EH (cell line): ENCODE measurements at regions not wholly inside any gene's neighbourhood (a gene's known extent, or its start where the extent isn't known, plus 50 kb on each side); places are given as distances from the start of the nearest gene placed in this dataset.

ENCODE experiments used
- DNase-seq: peaks from one replicate; pipeline ENCODE4 v3.0.0-alpha.2; 2015; ENCODE audit warnings: low read depth

DNA sequence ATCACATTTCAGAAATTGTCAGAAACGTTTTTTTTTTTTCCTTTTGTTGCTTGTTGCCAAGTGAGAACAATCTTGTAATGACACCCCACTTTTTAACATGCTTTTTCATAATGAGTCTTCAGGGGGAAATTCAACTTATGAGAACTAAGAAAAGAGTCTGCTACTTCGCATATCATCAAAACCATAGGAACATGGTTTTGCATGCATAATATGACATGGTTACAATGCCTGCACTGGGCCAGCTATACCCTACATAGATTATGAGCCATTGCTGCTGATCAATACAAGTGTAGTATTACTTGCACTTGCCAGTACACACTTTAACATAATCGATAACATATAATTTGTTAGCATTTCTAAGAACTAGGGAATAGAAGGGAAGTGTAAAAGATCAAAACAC lies 191.0 kb upstream of the NBEA start:
- DNase-seq, result no peak

DNA sequence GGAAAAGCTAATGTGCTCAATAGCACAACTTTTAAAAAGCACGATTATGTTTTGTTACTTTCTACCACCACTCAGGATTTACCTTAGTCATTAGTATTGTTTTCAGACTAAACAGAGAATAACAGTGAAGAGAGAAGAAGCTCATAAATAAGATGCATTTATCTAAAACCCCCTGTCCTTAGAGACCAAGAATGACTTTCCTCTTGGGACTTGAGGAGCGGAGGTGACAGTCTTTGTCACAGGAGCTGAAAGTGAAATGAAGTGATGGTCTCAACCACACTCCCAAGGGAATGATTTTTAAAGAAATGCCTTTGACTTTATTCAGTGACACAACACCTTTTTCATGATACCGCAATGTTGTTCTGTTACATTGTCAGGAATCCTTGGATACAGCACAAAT lies 190.6 kb upstream of the NBEA start:
- no peak for DNase-seq

DNA sequence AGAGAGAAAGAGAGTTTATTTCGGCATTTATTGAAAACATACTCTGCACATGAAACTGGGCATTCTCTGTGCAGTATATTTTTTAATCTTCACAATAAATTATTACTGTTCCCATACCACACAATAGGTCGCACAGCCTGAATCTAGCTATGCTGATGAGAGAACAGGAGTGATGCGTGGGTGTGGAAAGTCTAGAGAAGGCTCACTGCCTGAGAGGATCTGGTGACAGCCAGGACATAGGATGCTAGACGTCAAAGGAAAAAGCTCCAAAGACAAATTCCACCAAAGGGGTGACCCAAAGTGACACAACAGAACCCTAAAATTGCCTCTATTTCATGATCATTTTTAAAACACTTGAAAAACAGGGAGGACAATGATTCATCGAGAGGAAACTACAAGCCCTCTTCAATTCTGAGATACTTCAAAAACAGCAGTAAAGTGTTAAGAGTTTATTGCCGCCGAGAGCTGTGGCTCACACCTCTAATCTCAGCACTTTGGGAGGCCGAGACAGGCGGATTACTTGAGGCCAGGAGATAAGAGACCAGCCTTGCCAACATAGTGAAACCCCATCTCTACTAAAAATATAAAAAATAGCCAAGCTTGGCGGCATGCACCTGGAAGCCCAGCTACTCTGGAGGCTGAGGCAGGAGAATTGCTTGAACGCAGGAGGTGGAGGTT lies 189.6 kb upstream of the NBEA start:
- no peak for DNase-seq

DNA sequence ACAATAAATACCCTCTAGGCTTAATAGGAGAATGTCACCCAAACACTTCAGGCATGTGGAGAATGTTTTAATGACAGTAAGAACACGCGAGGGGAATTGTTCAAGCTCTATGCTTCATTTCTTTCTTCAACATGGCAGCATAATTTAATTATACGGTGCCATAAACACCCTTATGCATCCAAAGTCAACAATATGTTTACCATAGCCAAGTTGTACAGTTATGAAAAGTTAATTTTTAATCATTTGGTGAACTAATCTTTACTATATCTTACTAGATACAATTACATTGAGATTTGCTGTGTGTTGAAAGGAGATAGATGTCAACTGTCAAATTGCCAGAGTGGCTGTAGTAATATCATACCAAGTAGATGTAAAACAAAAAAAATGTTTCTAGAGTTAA lies 185.9 kb upstream of the NBEA start:
- no peak for DNase-seq

DNA sequence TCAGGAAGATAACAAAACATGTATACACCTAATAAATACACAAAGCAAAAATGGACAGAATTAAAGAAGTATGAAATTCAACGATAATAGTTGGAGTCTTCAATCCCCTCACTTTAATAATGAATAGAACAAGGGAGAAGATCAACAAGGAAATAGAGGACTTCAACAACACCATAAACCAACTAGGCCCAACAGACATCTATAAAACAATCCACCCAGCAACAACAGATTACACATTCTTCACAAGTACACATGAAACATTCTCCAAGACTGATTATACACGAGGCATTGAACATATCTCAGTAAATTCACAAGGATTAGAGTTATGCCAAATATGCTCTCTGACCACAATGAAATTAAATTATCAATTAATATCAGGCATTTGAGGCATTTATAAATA lies 185.5 kb upstream of the NBEA start:
- no peak for DNase-seq

DNA sequence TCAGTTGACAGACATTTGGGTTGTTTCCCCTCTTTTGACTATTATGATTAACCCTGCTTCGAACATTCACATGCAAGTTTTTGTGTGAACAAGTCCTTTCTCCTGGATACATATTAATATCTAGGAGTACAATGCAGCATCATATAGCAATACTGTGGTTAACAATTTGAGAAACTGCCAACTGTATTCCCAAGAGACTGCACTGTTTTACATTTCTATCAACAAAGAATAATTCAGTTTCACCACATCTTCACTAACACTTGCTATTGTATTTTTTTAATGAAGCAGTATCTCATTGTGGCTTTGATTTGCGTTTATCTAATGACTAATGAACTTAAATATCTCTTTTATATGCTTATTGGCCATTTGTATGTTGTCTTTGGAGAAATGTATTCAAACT lies 184.6 kb upstream of the NBEA start:
- peak; percentile 2 for DNase-seq

DNA sequence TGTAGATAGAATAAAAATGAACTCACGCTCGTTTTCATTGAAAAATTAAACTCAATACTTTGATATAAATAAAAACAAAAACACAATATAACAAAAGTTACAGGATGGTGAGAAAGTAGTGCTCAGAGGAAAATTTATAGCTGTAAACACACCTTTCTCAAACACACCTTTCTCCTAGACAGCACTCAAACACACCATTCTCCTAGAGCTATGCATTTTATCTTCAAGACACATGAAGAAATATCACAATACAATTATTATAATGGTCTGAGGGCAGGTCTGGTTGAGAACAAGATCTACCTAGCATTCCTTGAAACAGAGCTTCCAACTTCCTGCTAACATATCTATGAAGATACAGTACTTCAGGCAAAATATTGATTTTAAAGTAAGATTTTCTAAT lies 183.4 kb upstream of the NBEA start:
- DNase-seq, result no peak

DNA sequence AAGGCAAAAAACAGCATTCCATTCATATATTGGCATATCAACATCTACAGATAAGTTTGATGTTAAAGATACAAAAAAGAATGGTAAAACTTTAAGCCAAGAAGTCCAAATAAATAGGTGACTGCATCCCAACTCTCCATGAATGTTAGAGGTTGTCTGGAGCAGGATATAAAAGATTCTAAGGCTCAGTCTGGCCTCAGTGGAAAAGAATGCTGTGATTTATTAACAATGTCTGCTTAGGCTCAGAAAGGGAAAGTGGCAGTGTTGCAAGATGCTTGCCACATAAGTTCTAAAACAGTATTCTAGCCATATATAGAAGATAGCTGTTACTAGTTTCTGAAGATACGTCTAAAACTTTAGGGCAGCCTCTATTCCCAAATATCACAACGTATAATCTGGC lies 179.8 kb upstream of the NBEA start:
- peak; percentile 26 for DNase-seq

DNA sequence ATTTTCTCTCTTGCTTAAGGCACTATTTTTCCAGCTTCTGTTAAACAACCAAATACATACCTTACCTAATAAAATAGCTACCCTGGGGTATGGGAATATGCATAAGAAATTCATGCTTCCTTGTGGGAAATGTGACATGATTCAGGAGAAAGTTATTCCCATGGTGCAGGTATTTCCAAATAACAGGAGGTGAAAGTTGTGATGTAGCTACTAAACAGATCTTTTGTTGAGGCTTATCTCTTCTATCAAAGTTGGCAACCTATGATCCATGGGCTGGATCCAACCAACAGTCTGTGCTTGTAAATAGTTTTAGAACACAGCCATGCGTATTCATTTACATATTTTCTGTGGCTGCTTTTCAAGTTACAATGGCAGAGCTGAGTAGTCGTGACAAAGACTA lies 177.8 kb upstream of the NBEA start:
- DNase-seq, result no peak

DNA sequence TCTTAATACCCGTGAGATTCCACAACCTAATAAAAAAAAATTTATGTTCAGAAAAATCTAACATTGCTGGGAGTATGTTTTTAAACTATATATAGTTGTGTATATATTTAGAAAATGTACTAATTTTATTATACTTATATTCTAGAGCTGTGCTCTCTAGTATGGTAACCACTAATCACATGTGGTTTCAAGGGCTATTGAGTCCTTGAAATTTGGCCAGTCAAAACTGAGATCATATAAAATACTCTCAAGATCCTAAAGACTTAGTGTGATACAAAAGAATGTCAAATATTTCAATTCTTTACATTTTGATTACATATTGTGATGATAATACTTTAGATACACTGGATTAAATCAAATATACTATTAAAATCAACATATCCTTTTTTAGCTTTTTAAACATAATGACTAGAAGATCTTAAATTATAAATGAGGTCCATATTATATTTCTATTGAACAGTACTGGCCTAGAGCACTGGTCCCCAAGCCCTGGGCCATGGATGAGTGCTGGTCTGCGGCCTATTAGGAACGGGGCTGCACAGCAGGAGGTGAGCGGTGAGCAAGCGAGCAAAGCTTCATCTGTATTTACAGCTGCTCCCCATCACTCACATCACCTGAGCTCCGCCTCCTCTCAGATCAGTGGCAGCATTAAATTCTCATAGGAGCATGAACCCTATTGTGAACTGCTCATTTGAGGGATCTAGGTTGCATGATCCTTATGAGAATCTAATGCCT lies 176.5 kb upstream of the NBEA start:
- no peak for DNase-seq

DNA sequence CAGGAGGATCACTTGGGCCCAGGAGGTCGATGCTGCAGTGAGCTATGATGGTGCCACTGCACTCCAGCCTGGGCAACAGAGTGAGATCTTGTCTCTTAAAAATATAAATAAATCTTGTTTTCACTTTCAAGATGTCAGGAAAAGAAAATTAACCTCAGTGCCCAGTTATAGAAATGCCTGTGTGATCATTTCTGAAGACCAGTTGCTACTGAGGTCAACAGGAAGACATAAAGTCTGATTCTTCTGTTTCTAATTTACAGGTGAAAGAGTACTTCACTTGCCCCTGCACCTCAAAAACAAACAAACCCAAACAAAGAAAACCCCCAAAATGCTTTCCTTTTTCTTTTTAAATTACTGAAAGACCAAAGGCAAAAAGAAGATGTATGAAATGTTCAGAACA lies 174.3 kb upstream of the NBEA start:
- no peak for DNase-seq

DNA sequence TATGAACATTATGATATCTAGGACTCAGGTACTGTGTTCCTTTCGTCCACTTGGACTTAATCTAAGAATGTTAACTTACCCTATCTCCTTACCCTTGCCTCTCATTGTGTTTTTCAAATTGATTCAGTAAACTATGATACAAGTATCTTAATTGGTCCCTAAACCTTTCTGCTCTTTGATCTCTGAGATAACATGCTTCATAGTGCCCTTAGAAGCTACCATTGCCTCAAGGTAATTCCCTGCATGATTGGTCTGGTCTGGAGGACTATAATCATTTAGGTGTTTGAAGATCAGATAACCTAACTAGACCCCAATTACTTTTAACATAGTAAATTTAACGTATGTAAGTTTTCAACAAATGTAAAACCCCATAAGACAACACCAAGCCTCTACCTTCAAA lies 169.9 kb upstream of the NBEA start:
- no peak for DNase-seq

DNA sequence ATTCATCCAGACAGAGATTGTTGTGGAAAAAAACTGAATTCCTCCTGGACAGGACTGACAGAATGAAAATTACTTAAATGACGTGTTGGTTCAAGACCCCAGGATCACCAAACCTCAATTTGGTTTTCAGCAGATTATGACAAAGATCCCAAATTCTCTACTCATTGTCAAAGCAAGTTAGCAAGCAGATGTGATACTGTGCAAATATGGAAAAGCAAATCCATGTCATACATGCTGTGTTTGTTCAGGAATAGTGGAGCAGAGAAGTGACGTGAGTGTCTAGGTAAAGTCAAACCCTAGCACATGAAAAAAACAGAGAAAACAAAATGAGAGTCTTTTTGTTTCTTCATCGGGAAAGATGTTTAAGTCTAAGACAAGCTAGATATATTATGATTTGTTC lies 169.2 kb upstream of the NBEA start:
- DNase-seq, result no peak

DNA sequence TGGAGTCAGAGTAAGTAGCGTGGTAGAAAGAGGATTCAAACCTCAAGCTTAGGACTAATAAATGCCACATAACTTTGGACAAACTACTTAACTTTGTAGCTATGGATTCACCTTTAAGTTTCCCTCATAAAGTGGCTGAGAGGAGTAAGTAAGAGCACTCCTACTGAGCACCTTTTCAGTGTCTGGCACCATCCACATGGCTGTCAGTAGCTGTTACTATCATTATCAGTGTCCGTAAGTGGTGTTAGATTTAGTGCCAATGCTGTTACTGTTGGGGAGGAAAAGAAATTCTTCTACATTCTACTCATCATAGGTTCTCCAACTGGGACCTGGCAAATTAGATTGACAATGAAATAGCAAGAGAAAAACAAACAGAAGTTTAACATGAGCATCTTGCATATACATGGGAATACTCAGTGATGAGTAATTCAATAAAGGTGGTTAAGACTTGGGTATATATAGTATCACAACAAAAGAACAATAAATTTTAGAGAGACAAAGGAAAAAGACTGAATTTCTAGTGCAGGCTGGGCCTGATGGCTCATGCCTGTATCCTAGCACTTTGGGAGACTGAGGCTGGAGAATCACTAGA lies 165.6 kb upstream of the NBEA start:
- DNase-seq, result no peak

DNA sequence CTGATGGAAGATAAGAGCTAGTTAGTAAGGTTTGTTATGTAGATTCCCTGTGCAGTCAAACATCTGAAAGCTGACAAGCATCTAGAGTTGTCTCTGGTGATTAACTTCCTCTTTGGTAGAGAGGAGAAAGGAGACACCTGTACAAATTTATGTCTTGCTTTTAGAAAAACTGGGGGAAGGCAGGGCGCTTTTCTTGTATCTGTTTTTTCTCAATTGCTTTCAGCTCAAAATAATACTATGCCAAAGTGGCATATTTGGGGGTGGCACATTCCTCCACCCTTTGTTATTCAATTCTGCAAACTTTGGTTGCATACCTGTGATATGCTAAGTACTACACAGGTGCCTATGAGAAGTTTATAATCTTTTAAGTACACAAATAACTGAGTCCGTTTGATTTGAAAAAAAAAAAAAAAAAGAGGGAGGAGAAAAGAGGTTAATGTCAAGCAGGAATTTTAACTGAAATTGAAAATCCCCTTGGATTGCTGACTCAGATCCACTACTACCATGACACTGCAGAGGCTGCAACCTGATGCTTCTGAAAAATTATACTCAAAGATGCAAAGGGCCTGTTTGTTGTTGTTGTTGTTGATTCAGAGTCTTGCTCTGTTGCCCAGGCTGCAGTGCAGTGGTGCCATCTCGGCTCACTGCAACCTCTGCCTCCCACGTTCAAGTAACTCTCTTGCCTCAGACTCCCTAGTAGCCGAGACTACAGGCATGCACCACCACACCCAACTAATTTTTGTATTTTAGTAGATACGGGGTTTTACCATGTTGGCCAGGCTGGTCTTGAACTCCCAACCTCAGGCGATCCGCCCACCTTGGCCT lies 164.8 kb upstream of the NBEA start:
- DNase-seq, result no peak

DNA sequence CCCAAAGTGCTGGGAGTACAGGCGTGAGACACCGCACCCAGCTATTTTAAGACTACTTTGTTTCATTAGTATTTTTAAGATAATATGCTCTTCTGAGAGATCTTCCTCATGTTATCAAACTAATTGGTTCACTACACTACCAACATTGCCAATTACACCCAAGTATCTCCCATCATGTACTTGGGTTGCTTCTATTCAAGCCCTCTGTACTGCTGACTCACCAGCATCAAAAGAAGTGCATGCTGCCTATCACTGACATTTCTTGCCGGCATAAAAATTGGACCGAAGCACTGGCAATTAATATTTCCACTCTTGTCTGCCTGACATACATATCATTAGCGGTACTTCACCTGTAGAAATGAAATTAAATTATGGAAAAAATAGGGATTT lies 164.2 kb upstream of the NBEA start:
- no peak for DNase-seq

DNA sequence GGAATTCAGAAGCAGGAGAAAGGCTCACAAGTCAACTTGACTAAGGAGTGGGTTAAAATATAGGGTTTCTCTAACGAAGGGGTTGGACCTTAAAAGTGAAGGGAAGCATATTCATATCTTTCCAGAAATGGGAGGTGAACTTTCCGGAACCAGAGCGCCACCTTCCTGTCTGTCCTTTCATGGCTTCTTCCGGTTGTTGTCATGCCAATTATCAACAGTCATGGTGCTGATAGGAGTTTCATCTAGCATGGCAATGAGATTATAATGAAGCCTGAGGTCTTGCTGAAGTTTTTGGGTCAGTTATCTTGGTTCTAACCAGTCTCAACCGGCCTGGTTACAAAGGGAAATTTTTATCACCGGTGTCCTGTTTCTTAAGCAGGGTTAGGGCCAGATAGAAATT lies 162.9 kb upstream of the NBEA start:
- no peak for DNase-seq

DNA sequence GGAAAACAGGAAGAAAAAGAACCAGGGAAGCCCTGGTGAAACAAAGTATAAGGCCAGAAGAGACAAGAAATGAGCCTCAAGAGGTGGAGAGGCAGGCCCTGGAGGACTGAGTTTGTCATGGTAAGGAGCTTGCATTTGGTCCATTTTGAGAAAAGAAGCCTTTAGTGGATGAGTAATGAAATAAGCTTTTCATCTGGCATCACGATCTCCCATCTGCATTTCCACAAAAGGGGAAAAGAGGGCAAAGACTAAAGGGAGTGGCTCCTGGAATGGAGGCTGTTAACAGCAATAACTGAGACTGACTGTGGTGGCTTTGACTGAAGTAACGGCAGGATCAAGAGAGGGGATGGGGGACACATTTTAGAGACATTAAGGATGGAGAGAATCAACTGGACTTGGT lies 148.8 kb upstream of the NBEA start:
- DNase-seq, result no peak

DNA sequence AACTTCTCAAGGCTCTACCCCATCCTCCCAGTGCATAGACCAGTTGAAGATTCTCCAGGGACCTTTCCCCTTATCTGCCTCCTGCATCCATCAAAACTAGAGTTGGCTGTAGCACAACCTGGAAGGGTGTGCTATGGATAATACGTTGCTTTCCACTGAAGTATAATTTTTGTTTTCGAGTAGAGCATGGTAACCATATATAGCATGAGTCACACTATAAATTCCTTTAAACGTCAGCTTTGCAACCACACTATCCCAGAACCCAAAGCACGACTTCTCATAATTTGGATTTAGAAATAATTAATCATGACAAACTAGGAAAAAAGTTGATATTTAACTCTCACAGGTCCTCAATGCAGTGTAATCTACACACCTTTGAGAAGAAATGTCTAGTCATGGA lies 138.3 kb upstream of the NBEA start:
- no peak for DNase-seq

DNA sequence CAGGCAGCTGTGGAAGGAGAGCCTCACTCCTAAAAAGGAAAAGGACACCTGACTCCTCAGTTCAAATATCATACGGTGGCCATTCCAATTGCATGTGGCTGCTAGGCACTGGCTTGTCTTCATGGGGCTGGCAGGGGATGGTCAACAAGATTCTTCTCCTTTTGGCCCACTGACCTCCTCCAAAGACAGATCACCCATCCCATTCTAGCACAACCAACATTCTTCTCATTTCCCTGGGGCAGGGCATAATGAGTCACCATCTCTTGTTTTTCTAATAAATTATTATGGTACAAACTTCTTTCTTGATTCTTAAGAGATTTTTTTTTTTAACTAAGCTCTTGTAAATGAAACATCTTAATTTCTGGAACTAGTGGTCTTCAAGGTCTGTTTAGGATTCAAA lies 136.7 kb upstream of the NBEA start:
- peak; percentile 33 for DNase-seq

DNA sequence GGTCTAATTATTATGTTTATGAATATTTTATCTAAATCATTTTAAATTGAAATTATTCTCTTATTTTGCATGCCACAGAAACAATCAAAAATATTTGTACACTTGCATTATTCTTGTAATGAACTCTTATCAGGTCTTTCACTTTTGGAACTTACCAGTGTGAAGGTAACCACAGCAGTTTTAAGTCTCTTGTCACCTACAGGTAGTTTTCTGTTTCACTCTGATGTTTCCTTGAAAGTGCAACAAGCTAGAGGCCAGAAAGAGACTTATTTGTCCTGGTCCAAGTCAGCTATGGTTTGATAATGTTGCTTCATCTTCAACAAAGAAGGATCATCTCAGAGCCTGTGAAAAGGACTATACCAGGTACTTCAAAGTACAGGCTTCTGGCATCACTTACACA lies 133.4 kb upstream of the NBEA start:
- no peak for DNase-seq

DNA sequence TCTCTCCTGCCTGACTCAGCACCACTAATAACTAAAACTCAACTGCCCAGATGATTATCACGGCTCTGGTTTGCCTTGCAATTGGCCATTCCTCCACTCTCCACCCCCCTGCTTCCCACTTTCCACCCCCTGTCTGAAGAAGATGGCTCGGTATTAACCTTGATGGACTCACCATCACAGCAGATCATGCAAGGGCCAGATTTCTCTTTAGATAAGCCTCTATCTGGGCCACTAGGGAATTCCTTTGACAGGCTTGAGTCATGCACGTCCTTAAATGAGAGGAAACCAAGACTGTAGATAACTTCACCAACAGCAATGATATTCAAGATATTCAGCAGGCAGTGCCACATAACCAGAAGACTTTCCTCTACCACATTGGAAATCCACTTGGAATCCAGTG lies 131.1 kb upstream of the NBEA start:
- peak; percentile 43 for DNase-seq

DNA sequence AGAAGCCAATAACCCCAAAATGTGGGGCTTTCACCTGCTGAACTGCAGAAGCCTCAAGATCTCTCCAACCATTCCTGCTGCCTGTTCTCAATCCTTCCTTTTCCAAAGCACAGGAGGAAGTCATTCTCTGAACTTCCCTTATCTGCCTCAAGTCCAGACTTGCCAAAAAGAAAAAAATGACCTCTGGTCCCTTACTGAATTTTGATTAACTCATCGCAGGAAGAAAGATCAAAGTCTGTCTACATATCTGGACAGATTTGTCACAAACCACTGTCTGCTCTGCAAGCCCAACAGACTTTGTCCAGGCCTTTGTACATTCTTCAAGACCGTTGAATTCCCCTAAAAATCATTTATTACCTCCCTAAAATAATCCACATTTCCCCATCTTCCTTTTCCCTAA lies 126.5 kb upstream of the NBEA start:
- DNase-seq, result no peak
